ENCODE measurements at regions not wholly inside any gene's neighbourhood (a gene's known extent, or its start where the extent isn't known, plus 50 kb on each side); places are given as distances from the start of the nearest gene placed in this dataset.
A peak's percentile ranks its signal among the peaks of the same experiment; 100 is the strongest.
"Not testable (repeated sequence)": the region's sequence is repeated elsewhere in the genome, so short reads cannot be mapped to it uniquely, and the experiment has no call there.

- DNase-seq: no peak
These were observed 99.4 kb downstream of the DRD1 start for GRCh38 chr5:175344331-175345195.

DNA sequence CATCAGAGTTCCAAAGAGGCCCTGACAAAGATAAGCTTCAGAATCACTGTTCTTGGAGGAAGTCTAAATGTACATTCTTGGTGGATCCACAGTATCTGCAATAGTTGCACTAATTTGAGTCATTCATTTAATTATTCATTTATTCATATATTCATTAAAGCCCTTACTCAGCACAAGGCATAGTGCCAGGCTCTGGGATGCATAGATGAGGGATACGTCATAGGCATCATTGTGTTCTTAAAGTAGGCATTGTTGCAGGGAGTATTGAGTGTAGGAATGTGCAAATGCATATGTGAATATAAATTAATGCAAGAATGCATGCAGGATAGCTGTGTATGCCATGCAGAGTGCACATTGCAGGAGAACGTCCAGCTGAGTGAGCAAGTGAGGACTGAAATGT is 100.7 kb downstream of the DRD1 start:
- DNase-seq: no peak

- DNase-seq: no peak
These were observed 103.8 kb downstream of the DRD1 start for GRCh38 chr5:175340180-175340579.

DNA sequence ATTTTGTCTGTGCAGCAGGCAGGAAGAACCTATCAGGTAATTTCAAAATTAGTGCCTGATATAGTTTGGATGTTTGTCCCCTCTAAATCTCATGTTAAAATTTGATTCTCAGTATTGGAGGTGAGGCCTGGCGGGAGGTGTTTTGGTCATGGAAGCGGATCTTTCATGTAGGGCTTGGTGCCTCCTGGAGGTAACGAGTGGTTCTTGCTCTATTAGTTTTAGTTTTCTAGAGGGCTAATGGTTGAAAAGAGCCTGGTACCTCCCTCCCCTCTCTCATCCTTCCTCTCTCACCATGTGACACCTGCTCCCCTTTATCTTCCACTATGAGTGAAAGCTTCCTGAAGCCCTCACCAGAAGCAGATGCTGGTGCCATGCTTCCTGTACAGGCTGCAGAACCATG is 106.3 kb downstream of the DRD1 start:
- peak; percentile 41 for DNase-seq

GRCh38 chr5:175336781-175337180 is 107.2 kb downstream of the DRD1 start:
- peak; percentile 56 for DNase-seq

- no peak for DNase-seq
These were observed 108.3 kb downstream of the DRD1 start for GRCh38 chr5:175335691-175336090.

GRCh38 chr5:175331173-175332036 is 112.6 kb downstream of the DRD1 start:
- DNase-seq: not testable (repeated sequence)

DNA sequence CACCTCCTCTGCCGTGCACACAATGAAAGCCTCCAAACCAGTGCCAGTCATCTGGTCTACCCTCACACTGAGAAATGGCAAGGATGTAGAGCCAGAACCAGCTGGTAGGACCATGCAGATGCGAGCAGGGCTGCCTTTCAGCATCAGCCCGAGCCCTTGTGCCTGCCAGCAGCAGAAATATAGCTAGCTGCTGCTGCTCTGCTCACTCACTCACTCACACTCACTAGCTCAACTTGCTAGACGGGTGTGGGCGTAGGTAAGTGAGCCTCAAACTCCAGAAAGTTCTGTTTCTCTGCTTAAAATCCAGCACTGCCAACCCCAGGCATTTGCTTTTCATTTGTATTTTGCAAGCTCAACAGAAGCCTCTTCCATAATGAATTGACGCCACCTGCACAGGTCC is 114.0 kb downstream of the DRD1 start:
- no peak for DNase-seq

- DNase-seq: no peak
These were observed 115.3 kb downstream of the DRD1 start for GRCh38 chr5:175328687-175329086.

- no peak for DNase-seq
These were observed 115.8 kb downstream of the DRD1 start for GRCh38 chr5:175328176-175328575.

DNA sequence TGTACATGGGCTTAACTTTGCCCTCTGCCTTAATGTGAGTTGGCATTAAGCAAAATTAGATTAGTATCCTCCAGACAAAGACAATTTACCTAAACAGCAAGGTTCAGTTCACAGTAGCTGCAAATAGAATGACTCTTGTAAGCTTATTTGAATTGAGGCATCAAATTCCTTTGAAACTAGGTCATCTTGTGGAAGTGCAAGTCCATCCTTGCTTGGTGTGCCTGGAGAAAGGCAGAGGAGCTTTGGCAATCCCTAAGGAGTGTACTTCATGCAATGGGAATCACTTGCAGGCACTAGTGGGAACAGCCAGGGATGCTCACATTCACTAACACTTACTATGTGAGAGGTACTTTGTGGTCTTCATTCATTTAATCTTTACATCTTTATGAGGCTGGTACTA is 118.3 kb downstream of the DRD1 start:
- no peak for DNase-seq

GRCh38 chr5:175321927-175322532 is 122.0 kb downstream of the DRD1 start:
- DNase-seq: no peak

DNA sequence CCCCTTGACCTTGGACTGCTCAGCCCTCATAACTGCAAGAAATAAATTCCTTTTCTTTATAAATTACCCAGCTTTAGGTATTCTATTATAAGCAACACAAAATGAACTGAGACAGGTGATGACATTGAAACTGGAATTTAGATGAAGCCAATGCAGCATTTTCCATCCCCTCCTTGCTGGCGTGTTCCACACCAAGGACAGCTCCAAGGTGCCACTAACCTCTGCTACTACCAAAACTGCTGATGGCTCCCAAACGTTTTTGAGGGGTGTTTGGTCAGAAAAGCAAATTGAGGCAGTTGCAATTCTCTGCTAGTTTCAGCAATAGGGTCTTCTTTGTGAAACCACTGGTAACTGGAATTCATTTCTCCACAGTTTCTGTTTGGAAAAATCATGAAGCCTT is 124.8 kb downstream of the DRD1 start:
- no peak for DNase-seq

GRCh38 chr5:175317872-175318271 is 126.1 kb downstream of the DRD1 start:
- no peak for DNase-seq

- DNase-seq: no peak
These were observed 134.7 kb downstream of the DRD1 start for GRCh38 chr5:175309218-175309810.

GRCh38 chr5:175308701-175309100 is 135.3 kb downstream of the DRD1 start:
- no peak for DNase-seq

DNA sequence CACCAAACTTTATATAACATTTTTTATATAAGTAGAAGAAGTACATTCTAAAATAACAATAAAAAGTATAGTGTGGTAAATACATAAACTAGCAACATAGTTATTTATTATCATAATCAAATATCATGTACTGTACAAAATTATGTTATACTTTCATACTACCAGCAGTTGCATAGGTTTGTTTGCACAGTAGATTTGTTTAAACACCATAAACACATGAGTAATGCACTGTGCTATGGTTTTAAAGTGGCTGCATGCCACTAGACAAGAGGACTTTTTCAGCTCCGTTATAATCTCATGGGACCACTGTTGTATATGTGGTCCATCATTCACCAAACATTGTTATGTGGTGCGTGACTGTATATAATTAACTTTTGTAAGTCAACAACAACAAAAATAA is 137.6 kb downstream of the DRD1 start:
- DNase-seq: no peak

GRCh38 chr5:175305251-175305650 is 138.7 kb downstream of the DRD1 start:
- DNase-seq: peak; percentile 30

GRCh38 chr5:175290379-175290778 is 153.6 kb downstream of the DRD1 start:
- DNase-seq: no peak

DNA sequence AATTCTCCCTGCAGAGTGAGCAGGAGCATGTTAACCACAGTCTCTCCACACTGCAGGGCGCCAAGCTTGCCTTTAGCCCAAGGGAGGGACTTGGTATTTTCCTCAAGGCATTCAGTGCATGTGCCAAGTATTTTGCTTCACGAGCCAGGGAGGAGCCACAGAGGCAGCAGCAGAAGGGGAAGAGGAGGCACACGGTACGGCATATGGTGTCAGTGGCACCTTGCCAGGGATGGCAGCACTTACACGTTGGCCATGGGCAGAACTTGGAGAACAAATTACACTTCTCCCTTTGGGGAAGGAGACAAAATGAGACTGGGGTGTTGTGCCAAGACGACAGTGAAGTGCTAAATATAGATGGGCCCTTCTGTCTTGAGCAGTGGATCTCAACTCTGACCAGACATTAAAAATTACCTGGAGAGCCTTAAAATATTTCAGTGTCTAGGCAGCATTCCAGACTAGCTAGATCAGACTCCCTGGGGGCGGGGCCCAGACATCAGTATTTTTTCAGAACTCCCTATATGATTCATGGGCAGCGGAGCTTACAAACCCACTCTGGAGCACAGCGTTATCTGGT is 155.8 kb downstream of the DRD1 start:
- peak; percentile 16 for DNase-seq

DNA sequence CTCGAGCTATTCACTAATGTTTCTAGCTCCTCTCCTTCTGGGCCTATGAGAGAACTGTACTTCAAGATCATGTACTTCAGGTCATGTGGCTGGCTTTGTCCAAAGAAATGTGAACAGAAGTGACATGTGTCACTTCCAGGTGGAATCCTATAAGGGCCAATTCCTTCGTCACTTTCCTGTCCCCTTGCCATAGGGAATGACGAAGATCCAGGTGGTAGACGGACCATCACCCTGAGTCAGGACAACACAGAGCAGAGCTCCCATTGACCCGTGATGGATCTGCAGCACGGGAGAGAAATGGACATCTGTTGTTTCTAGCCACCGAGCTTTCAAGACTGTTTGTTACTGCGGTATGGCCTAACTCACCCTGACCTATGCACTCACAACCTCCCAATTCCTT is 157.0 kb downstream of the DRD1 start:
- DNase-seq: no peak

- no peak for DNase-seq
These were observed 158.7 kb downstream of the DRD1 start for GRCh38 chr5:175285261-175285660.

GRCh38 chr5:175284806-175285205 is 159.2 kb downstream of the DRD1 start:
- no peak for DNase-seq

Data from NCI-H345 (cell line).